ENCODE measurements at regions not wholly inside any gene's neighbourhood (a gene's known extent, or its start where the extent isn't known, plus 50 kb on each side); places are given as distances from the start of the nearest gene placed in this dataset.

DNA sequence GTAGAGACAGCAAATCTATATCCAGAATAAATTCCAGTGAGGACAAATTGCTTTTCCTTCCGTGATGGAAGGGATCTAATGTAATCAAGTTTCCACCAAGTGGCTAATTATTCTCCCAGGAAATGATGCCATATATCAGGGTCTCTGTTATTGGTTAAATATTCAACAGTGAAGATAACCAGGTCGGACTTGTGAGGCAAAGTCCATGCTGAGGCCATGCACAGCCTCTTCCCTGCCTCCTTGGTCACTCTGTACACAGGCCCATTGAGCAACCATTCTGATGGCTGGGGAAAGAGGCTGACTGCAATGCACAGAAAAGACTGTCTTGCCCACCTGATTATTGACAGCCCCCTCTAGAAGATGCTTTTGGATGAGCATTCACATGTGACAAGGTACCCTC, 90.1 kb downstream of the TNFAIP2 start:
- Mint-ChIP-seq H3K36me3 (ENCODE audit: low read depth) (no peaks in the 10 kb centered on the region; the same call in 2 of the 3 replicates), H3K9me3 (no peaks in the 10 kb centered on the region; the same call in 2 of the 3 replicates), H3K27ac (no peak overlapping the region), H3K4me3 (no peak overlapping the region; the same call in 2 of the 3 replicates), H3K4me1 (peaks cover 9% of the 10 kb centered on the region), H3K27me3 (ENCODE audit: insufficient read depth, low read depth, poor library complexity) (peaks cover 17% of the 10 kb centered on the region)
- DNase-seq (ENCODE audit: low spot score) = no peak
- H2AFZ ChIP-seq = no peak overlapping the region
- no peaks in the 10 kb centered on the region for H3K79me2 ChIP-seq (replicated peaks; ENCODE audit: insufficient read depth)
- H3K9me2 ChIP-seq (ENCODE audit: insufficient read depth) = no peaks in the 10 kb centered on the region
- peaks cover 18% of the 10 kb centered on the region for H3K27me3 ChIP-seq (ENCODE audit: insufficient read depth)
- no peaks in the 10 kb centered on the region for H3F3A ChIP-seq (replicated peaks; ENCODE audit: low read depth)
- no peak overlapping the region for H3K4me3 ChIP-seq
- no peak overlapping the region for H3K27ac ChIP-seq (ENCODE audit: low read depth)
- ATAC-seq = no peak
- no peak for TF ChIP-seq NANOG (IDR thresholded peaks at IDR 0.05; ENCODE audit: borderline replicate concordance)
- TF ChIP-seq, protein P1, sequence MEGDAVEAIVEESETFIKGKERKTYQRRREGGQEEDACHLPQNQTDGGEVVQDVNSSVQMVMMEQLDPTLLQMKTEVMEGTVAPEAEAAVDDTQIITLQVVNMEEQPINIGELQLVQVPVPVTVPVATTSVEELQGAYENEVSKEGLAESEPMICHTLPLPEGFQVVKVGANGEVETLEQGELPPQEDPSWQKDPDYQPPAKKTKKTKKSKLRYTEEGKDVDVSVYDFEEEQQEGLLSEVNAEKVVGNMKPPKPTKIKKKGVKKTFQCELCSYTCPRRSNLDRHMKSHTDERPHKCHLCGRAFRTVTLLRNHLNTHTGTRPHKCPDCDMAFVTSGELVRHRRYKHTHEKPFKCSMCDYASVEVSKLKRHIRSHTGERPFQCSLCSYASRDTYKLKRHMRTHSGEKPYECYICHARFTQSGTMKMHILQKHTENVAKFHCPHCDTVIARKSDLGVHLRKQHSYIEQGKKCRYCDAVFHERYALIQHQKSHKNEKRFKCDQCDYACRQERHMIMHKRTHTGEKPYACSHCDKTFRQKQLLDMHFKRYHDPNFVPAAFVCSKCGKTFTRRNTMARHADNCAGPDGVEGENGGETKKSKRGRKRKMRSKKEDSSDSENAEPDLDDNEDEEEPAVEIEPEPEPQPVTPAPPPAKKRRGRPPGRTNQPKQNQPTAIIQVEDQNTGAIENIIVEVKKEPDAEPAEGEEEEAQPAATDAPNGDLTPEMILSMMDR (conservative IDR thresholded peaks at IDR 0.05; ENCODE audit: low read depth in 2 of 2) = no peak
- no peak for TF ChIP-seq EZH2 (IDR thresholded peaks at IDR 0.05; ENCODE audit: low read depth, unreplicated experiment)
- TF ChIP-seq POLR2AphosphoS5 (IDR thresholded peaks at IDR 0.05; ENCODE audit: low read depth) = no peak
- TF ChIP-seq JUNB (IDR thresholded peaks at IDR 0.05; ENCODE audit: unreplicated experiment) = no peak
- H4K20me1 ChIP-seq (replicated peaks; ENCODE audit: insufficient read depth) = no peaks in the 10 kb centered on the region
- no peak overlapping the region for H3K4me2 ChIP-seq
- no peaks in the 10 kb centered on the region for H3K36me3 ChIP-seq (ENCODE audit: insufficient read depth)
- H3K4me1 ChIP-seq (ENCODE audit: insufficient read depth) = 0 out of 2 replicates have a peak, but pooled peaks cover 4% of the 10 kb centered on the region

DNA sequence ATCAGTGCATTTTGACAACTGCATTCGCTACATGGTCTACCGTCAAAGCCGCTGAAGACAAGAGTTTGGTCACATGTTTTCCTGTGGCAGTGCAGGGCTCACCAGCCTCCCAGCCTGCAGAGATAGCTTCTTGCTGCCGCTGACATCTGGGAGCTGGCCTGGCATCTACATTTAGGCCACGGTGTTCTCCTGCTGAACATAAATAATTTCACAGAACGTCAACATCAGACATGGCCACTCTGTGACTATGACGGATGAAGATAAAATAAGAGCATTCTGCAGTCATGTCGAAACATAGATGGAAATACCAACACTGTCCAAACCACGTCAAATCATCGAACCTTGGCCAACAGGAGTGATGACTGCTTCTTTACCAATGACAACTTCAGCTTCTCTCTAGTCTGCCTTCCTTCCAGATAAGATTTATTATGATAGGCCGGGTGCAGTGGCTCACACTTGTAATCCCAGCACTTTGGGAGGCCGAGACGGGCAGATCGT, 91.2 kb downstream of the TNFAIP2 start:
- Histone ChIP-seq H4K20me1 (replicated peaks; ENCODE audit: insufficient read depth) (no peaks in the 10 kb centered on the region), H3K27ac (ENCODE audit: low read depth) (no peak overlapping the region), H3F3A (replicated peaks; ENCODE audit: low read depth) (no peaks in the 10 kb centered on the region), H3K4me3 (no peak overlapping the region), H3K9me2 (ENCODE audit: insufficient read depth) (no peaks in the 10 kb centered on the region), H3K36me3 (ENCODE audit: insufficient read depth) (no peaks in the 10 kb centered on the region), H3K4me1 (ENCODE audit: insufficient read depth) (no peaks in the 10 kb centered on the region), H3K79me2 (replicated peaks; ENCODE audit: insufficient read depth) (no peaks in the 10 kb centered on the region), H3K4me2 (no peak overlapping the region), H3K27me3 (ENCODE audit: insufficient read depth) (peaks cover 17% of the 10 kb centered on the region), H2AFZ (no peak overlapping the region)
- DNase-seq (ENCODE audit: low spot score) (no peak), ATAC-seq (no peak)
- H3K27me3 Mint-ChIP-seq (ENCODE audit: insufficient read depth, low read depth, poor library complexity) = peaks cover 14% of the 10 kb centered on the region
- H3K4me1 Mint-ChIP-seq = 0 out of 3 replicates have a peak, but pooled peaks cover 2% of the 10 kb centered on the region
- H3K27ac Mint-ChIP-seq = no peak overlapping the region
- no peak overlapping the region for H3K4me3 Mint-ChIP-seq
- no peaks in the 10 kb centered on the region for H3K9me3 Mint-ChIP-seq
- no peaks in the 10 kb centered on the region; the same call in 2 of the 3 replicates for H3K36me3 Mint-ChIP-seq (ENCODE audit: low read depth)
- TF ChIP-seq, protein P2, sequence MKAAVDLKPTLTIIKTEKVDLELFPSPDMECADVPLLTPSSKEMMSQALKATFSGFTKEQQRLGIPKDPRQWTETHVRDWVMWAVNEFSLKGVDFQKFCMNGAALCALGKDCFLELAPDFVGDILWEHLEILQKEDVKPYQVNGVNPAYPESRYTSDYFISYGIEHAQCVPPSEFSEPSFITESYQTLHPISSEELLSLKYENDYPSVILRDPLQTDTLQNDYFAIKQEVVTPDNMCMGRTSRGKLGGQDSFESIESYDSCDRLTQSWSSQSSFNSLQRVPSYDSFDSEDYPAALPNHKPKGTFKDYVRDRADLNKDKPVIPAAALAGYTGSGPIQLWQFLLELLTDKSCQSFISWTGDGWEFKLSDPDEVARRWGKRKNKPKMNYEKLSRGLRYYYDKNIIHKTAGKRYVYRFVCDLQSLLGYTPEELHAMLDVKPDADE (IDR thresholded peaks at IDR 0.05) = no peak
- TF ChIP-seq, protein P1 (conservative IDR thresholded peaks at IDR 0.05; ENCODE audit: low read depth in 2 of 2) = no peak
- TF ChIP-seq NANOG (IDR thresholded peaks at IDR 0.05; ENCODE audit: borderline replicate concordance) (no peak), ZNF331 (CRISPR knock-in tag; IDR thresholded peaks at IDR 0.05; ENCODE audit: low read depth) (no peak), EZH2phosphoT487 (IDR thresholded peaks at IDR 0.05; ENCODE audit: unreplicated experiment) (no peak), EZH2 (IDR thresholded peaks at IDR 0.05; ENCODE audit: low read depth, unreplicated experiment) (no peak), CREB1 (CRISPR knock-in tag; IDR thresholded peaks at IDR 0.05; ENCODE audit: low read depth) (no peak), ZNF114 (CRISPR knock-in tag; IDR thresholded peaks at IDR 0.05) (no peak), JUNB (IDR thresholded peaks at IDR 0.05; ENCODE audit: unreplicated experiment) (no peak)
- TF ChIP-seq, protein P3, sequence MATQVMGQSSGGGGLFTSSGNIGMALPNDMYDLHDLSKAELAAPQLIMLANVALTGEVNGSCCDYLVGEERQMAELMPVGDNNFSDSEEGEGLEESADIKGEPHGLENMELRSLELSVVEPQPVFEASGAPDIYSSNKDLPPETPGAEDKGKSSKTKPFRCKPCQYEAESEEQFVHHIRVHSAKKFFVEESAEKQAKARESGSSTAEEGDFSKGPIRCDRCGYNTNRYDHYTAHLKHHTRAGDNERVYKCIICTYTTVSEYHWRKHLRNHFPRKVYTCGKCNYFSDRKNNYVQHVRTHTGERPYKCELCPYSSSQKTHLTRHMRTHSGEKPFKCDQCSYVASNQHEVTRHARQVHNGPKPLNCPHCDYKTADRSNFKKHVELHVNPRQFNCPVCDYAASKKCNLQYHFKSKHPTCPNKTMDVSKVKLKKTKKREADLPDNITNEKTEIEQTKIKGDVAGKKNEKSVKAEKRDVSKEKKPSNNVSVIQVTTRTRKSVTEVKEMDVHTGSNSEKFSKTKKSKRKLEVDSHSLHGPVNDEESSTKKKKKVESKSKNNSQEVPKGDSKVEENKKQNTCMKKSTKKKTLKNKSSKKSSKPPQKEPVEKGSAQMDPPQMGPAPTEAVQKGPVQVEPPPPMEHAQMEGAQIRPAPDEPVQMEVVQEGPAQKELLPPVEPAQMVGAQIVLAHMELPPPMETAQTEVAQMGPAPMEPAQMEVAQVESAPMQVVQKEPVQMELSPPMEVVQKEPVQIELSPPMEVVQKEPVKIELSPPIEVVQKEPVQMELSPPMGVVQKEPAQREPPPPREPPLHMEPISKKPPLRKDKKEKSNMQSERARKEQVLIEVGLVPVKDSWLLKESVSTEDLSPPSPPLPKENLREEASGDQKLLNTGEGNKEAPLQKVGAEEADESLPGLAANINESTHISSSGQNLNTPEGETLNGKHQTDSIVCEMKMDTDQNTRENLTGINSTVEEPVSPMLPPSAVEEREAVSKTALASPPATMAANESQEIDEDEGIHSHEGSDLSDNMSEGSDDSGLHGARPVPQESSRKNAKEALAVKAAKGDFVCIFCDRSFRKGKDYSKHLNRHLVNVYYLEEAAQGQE (IDR thresholded peaks at IDR 0.05; ENCODE audit: unreplicated experiment) = no peak

Data from GM23338 (cell line).